ENCODE measurements at regions not wholly inside any gene's neighbourhood (a gene's known extent, or its start where the extent isn't known, plus 50 kb on each side); places are given as distances from the start of the nearest gene placed in this dataset.

GRCh38 chr4:124993838-124994237, 281.3 kb upstream of the ANKRD50 start:
- TF ChIP-seq ZNF274 (IDR thresholded peaks at IDR 0.05; ENCODE audit: low read depth, low read length) (no peak), SUZ12 (IDR thresholded peaks at IDR 0.05; ENCODE audit: extremely low read depth, insufficient read depth, insufficient read length) (no peak), YY1 (IDR thresholded peaks at IDR 0.05; ENCODE audit: insufficient read depth, insufficient read length) (no peak)

Data from NT2/D1 (cell line).